WTC11 (cell line): ENCODE measurements at regions not wholly inside any gene's neighbourhood (a gene's known extent, or its start where the extent isn't known, plus 50 kb on each side); places are given as distances from the start of the nearest gene placed in this dataset.

ENCODE experiments used
- ATAC-seq: fragments of 200-7000 bp; cut with Tn5 transposase; 2 replicates; pipeline ENCODE4 v1.10.0; 2021; ENCODE audit warnings: mild to moderate bottlenecking, moderate library complexity
- CTCF ChIA-PET: fragments of 300-600 bp; sonication (Branson Sonifier 250); formaldehyde crosslinking; loops from one replicate; lab custom pipeline; 2021; ENCODE audit warnings: antibody characterized with exemption; lab: Charles Lee
- POLR2A ChIA-PET: fragments of 350-600 bp; sonication (Branson Sonifier 250); formaldehyde crosslinking; loops from one replicate; lab custom pipeline; 2021; ENCODE audit warnings: antibody characterized with exemption; lab: Charles Lee
- DNase-seq: peaks from one replicate; pipeline ENCODE4 v3.0.0; 2021; ENCODE audit warnings: low spot score
- H3K27ac Mint-ChIP-seq: 2 replicates; pipeline ENCODE4 v1.8.0; 2021; ENCODE audit warnings: mixed read lengths
- H3K27me3 Mint-ChIP-seq: 2 replicates; pipeline ENCODE4 v1.8.0; 2021; ENCODE audit warnings: low read depth, mild to moderate bottlenecking, moderate library complexity, mixed read lengths
- H3K36me3 Mint-ChIP-seq: 2 replicates; pipeline ENCODE4 v1.8.0; 2021; ENCODE audit warnings: mixed read lengths
- H3K4me1 Mint-ChIP-seq: 2 replicates; pipeline ENCODE4 v1.8.0; 2022; ENCODE audit warnings: mixed read lengths
- H3K4me3 Mint-ChIP-seq: 2 replicates; pipeline ENCODE4 v1.8.0; 2021; ENCODE audit warnings: mild to moderate bottlenecking, moderate library complexity, mixed read lengths
- H3K9me3 Mint-ChIP-seq: 2 replicates; pipeline ENCODE4 v1.8.0; 2021; ENCODE audit warnings: mixed read lengths
- AFF4 ChIP-seq: sonication (generic); formaldehyde crosslinking; IDR thresholded peaks from 2 replicates; pipeline ENCODE4 v1.8.1; 2023; ENCODE audit warnings: mild to moderate bottlenecking, missing genetic modification reagents, borderline replicate concordance
- CBFB ChIP-seq: sonication (generic); formaldehyde crosslinking; IDR thresholded peaks from 2 replicates; pipeline ENCODE4 v1.8.1; 2022; ENCODE audit warnings: mild to moderate bottlenecking, low read depth, missing genetic modification reagents
- CREM ChIP-seq: sonication (generic); formaldehyde crosslinking; IDR thresholded peaks from 2 replicates; pipeline ENCODE4 v1.8.1; 2022; ENCODE audit warnings: mild to moderate bottlenecking, missing genetic modification reagents, moderate library complexity
- E2F4 ChIP-seq: sonication (generic); formaldehyde crosslinking; IDR thresholded peaks from 2 replicates; pipeline ENCODE4 v1.8.1; 2022; ENCODE audit warnings: low read depth, mild to moderate bottlenecking, moderate library complexity, missing genetic modification reagents, borderline replicate concordance
- ELF4 ChIP-seq: sonication (generic); formaldehyde crosslinking; IDR thresholded peaks from 2 replicates; pipeline ENCODE4 v1.8.1; 2022; ENCODE audit warnings: low read depth, mild to moderate bottlenecking, moderate library complexity, missing genetic modification reagents
- ESRRA ChIP-seq: sonication (generic); formaldehyde crosslinking; IDR thresholded peaks from 2 replicates; pipeline ENCODE4 v1.8.1; 2022; ENCODE audit warnings: mild to moderate bottlenecking, missing genetic modification reagents, borderline replicate concordance
- FOXK1 ChIP-seq: sonication (generic); formaldehyde crosslinking; IDR thresholded peaks from 2 replicates; pipeline ENCODE4 v1.8.0; 2022; ENCODE audit warnings: mild to moderate bottlenecking, moderate library complexity, missing genetic modification reagents
- NR2C2 ChIP-seq: sonication (generic); formaldehyde crosslinking; IDR thresholded peaks from 2 replicates; pipeline ENCODE4 v1.8.0; 2022; ENCODE audit warnings: mild to moderate bottlenecking, missing genetic modification reagents
- NR3C1 ChIP-seq: sonication (generic); formaldehyde crosslinking; conservative IDR thresholded peaks from 2 replicates; pipeline ENCODE4 v1.8.1; 2023; ENCODE audit warnings: low read depth, mild to moderate bottlenecking, missing genetic modification reagents
- PRRX2 ChIP-seq: fragments of 250-450 bp; sonication (Bioruptor Pico); IDR thresholded peaks from 2 replicates; pipeline ENCODE4 v1.8.0; 2021; ENCODE audit warnings: mild to moderate bottlenecking
- RELA ChIP-seq: sonication (generic); formaldehyde crosslinking; IDR thresholded peaks from 2 replicates; pipeline ENCODE4 v1.8.1; 2022; ENCODE audit warnings: missing genetic modification reagents, mild to moderate bottlenecking, borderline replicate concordance
- TCF7 ChIP-seq: sonication (generic); formaldehyde crosslinking; IDR thresholded peaks from 2 replicates; pipeline ENCODE4 v1.8.0; 2022; ENCODE audit warnings: mild to moderate bottlenecking, low read depth, missing genetic modification reagents, moderate library complexity
- ZNF121 ChIP-seq: sonication (generic); formaldehyde crosslinking; IDR thresholded peaks from 2 replicates; pipeline ENCODE4 v1.8.0; 2023; ENCODE audit warnings: missing genetic modification reagents
- ZNF138 ChIP-seq: sonication (generic); formaldehyde crosslinking; conservative IDR thresholded peaks from 2 replicates; pipeline ENCODE4 v1.8.1; 2022; ENCODE audit warnings: mild to moderate bottlenecking, moderate library complexity, missing genetic modification reagents
- ZNF671 ChIP-seq: fragments of 250-450 bp; sonication (Bioruptor Pico); IDR thresholded peaks from 2 replicates; pipeline ENCODE4 v1.8.0; 2021; ENCODE audit warnings: mild to moderate bottlenecking
- TF ChIP-seq, protein P1 (sequence below): sonication (generic); formaldehyde crosslinking; conservative IDR thresholded peaks from 2 replicates; pipeline ENCODE4 v1.8.1; 2022; ENCODE audit warnings: mild to moderate bottlenecking, missing genetic modification reagents
- TF ChIP-seq, protein P2 (sequence below): sonication (generic); formaldehyde crosslinking; IDR thresholded peaks from 2 replicates; pipeline ENCODE4 v1.8.0; 2022; ENCODE audit warnings: mild to moderate bottlenecking, missing genetic modification reagents
- TF ChIP-seq, protein P3 (sequence below): sonication (generic); formaldehyde crosslinking; IDR thresholded peaks from 2 replicates; pipeline ENCODE4 v1.8.1; 2022; ENCODE audit warnings: mild to moderate bottlenecking, missing genetic modification reagents, moderate library complexity, borderline replicate concordance

DNA sequence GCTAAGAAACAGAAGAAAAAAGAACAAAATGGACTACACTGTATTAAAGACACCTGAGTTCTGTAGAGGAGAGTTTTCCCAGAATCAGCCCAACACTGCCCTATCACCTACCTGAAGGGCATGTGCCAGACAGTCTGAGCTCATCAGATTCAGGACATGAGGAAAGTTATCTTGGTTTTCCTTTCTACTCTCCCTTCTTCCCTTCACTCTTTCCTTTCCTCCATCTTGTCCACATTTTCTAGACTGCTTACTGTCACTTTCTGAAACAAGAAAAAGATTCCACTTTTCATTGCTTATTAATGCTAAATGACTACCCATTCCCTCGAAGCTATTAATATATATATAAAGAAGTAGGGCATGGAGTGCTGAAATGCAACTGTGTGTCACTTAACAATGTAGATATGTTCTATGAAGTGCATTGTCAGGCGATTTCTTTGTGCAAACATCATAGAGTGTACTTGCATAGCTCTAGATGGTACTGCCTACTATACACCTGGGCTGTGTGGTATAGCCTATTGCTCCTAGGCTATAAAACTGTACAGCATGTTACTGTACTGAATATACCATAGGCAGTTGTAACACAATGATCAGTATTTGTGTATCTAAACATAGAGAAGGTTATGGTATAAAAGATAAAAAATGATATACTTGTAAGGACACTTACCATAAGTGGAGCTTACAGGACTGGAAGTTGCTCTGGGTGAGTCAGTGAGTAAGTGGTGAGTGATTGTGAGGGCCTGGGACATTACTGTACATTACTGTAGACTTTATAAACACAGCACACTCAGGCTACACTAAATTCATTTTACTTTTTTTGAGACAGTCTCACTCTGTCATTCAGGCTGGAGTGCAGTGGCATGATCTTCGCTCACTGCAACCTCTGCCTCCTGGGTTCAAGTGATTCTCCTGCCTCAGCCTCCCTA, 145.5 kb upstream of the ITGA6 start:
- no peak for DNase-seq
- peaks cover 7% of the 10 kb centered on the region for H3K36me3 Mint-ChIP-seq
- ChIA-PET CTCF (interaction anchor here (0.9 kb wide), 1 partner anchor 180 kb away, joined by 4 read pairs; no protein-coding TSS in a partner anchor), POLR2A (no interaction called here)
- peaks cover 7% of the 10 kb centered on the region for H3K9me3 Mint-ChIP-seq
- no peak overlapping the region for H3K4me3 Mint-ChIP-seq
- no peak overlapping the region for H3K27ac Mint-ChIP-seq
- peaks cover 2% of the 10 kb centered on the region; the same call in 1 of the 2 replicates for H3K27me3 Mint-ChIP-seq
- TF ChIP-seq RELA (no peak), AFF4 (CRISPR knock-in tag) (no peak), NR3C1 (no peak)
- peaks cover 38% of the 10 kb centered on the region for H3K4me1 Mint-ChIP-seq
- ATAC-seq = no peak

- DNase-seq (no peak), ATAC-seq (no peak)
- Mint-ChIP-seq H3K9me3 (no peaks in the 10 kb centered on the region), H3K36me3 (no peaks in the 10 kb centered on the region), H3K4me3 (no peak overlapping the region), H3K4me1 (peaks cover 38% of the 10 kb centered on the region), H3K27me3 (no peaks in the 10 kb centered on the region), H3K27ac (no peak overlapping the region)
- CTCF ChIA-PET = no interaction called here
- POLR2A ChIA-PET = no interaction called here
- TF ChIP-seq ESRRA (CRISPR knock-in tag) = no peak
- no peak for TF ChIP-seq CBFB (CRISPR knock-in tag)
- TF ChIP-seq, protein P1, sequence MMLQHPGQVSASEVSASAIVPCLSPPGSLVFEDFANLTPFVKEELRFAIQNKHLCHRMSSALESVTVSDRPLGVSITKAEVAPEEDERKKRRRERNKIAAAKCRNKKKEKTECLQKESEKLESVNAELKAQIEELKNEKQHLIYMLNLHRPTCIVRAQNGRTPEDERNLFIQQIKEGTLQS = no peak
- no peak for TF ChIP-seq ELF4 (CRISPR knock-in tag)
- TF ChIP-seq, protein P2, sequence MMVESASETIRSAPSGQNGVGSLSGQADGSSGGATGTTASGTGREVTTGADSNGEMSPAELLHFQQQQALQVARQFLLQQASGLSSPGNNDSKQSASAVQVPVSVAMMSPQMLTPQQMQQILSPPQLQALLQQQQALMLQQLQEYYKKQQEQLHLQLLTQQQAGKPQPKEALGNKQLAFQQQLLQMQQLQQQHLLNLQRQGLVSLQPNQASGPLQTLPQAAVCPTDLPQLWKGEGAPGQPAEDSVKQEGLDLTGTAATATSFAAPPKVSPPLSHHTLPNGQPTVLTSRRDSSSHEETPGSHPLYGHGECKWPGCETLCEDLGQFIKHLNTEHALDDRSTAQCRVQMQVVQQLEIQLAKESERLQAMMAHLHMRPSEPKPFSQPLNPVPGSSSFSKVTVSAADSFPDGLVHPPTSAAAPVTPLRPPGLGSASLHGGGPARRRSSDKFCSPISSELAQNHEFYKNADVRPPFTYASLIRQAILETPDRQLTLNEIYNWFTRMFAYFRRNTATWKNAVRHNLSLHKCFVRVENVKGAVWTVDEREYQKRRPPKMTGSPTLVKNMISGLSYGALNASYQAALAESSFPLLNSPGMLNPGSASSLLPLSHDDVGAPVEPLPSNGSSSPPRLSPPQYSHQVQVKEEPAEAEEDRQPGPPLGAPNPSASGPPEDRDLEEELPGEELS (CRISPR knock-in tag) = no peak
- TF ChIP-seq CREM (CRISPR knock-in tag) = no peak
- no peak for TF ChIP-seq TCF7
- TF ChIP-seq E2F4 = no peak
- no peak for TF ChIP-seq AFF4 (CRISPR knock-in tag)
- no peak for TF ChIP-seq NR2C2 (CRISPR knock-in tag)
- TF ChIP-seq, protein P3, sequence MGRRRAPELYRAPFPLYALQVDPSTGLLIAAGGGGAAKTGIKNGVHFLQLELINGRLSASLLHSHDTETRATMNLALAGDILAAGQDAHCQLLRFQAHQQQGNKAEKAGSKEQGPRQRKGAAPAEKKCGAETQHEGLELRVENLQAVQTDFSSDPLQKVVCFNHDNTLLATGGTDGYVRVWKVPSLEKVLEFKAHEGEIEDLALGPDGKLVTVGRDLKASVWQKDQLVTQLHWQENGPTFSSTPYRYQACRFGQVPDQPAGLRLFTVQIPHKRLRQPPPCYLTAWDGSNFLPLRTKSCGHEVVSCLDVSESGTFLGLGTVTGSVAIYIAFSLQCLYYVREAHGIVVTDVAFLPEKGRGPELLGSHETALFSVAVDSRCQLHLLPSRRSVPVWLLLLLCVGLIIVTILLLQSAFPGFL (CRISPR knock-in tag) = no peak
- no peak for TF ChIP-seq ZNF121 (CRISPR knock-in tag)
- no peak for TF ChIP-seq NR3C1
- TF ChIP-seq FOXK1 (CRISPR knock-in tag) = no peak
- no peak for TF ChIP-seq ZNF138 (CRISPR knock-in tag)
- TF ChIP-seq PRRX2 (CRISPR knock-in tag) = no peak
- no peak for TF ChIP-seq ZNF671 (CRISPR knock-in tag)
These were observed 144.4 kb upstream of the ITGA6 start for GRCh38 chr2:172282944-172283343.
